ENCODE measurements at regions not wholly inside any gene's neighbourhood (a gene's known extent, or its start where the extent isn't known, plus 50 kb on each side); places are given as distances from the start of the nearest gene placed in this dataset.

- TF ChIP-seq POLR2A (IDR thresholded peaks at IDR 0.05) (no peak), POLR2AphosphoS5 (IDR thresholded peaks at IDR 0.05) (no peak)
- TF ChIP-seq, protein P1, sequence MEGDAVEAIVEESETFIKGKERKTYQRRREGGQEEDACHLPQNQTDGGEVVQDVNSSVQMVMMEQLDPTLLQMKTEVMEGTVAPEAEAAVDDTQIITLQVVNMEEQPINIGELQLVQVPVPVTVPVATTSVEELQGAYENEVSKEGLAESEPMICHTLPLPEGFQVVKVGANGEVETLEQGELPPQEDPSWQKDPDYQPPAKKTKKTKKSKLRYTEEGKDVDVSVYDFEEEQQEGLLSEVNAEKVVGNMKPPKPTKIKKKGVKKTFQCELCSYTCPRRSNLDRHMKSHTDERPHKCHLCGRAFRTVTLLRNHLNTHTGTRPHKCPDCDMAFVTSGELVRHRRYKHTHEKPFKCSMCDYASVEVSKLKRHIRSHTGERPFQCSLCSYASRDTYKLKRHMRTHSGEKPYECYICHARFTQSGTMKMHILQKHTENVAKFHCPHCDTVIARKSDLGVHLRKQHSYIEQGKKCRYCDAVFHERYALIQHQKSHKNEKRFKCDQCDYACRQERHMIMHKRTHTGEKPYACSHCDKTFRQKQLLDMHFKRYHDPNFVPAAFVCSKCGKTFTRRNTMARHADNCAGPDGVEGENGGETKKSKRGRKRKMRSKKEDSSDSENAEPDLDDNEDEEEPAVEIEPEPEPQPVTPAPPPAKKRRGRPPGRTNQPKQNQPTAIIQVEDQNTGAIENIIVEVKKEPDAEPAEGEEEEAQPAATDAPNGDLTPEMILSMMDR (IDR thresholded peaks at IDR 0.05), result no peak
Measured at GRCh38 chr1:90208949-90209348, 214.0 kb downstream of the ZNF326 start.

Measured in breast epithelium (tissue), 3 donors.